Activated CD4-positive, CD25-positive, alpha-beta regulatory T cell (primary cell): ENCODE measurements at regions not wholly inside any gene's neighbourhood (a gene's known extent, or its start where the extent isn't known, plus 50 kb on each side); places are given as distances from the start of the nearest gene placed in this dataset.

Experiments
- DNase-seq, 4 experiments: peaks; one replicate each; lab custom pipeline; 2025; lab: John Stamatoyannopoulos, UW

DNA sequence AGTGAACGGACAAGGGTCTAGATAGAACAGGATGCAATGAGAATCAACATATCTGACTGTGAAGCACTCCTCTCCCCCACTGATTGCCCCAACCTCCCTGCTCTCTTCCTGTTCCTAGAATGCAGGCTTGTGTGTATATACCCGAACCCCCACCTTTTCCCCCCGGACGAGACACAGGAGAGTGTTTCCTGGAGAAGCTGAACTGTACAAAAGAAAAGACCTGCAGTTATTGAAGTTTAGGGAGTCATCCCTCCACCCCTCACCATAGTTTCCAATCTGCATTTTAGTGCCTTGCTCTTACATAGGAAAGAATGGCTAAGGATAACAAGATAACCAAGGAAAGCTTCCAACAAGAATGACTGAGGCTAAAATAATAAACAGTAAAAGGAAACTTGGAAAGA is 55.5 kb upstream of the PDE10A start:
- no peak for DNase-seq

GRCh38 chr6:165717732-165718465 is 54.9 kb upstream of the PDE10A start:
- no peak for DNase-seq

DNA sequence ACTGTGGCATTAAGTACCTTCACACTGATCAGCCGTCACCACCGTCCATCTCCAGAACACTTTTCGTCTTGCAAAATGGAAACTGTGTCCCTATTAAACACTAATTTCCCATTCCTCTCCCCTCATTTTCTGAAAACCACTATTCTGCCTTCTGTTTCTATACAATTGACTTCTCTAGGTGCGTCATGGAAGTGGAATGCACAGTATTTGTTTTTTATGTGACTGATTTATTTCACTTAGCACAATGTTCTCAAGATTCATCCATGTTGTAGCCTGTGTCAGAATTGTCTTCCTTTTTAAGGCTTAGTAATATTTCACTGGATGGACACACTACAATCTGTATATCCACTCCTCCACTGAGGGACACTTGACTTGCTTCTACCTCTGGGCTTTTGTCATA is 53.8 kb upstream of the PDE10A start:
- DNase-seq: no peak

- no peak for DNase-seq
These were observed 52.4 kb upstream of the PDE10A start for GRCh38 chr6:165715428-165715827.

- no peak for DNase-seq
These were observed 51.9 kb upstream of the PDE10A start for GRCh38 chr6:165714907-165715306.

DNA sequence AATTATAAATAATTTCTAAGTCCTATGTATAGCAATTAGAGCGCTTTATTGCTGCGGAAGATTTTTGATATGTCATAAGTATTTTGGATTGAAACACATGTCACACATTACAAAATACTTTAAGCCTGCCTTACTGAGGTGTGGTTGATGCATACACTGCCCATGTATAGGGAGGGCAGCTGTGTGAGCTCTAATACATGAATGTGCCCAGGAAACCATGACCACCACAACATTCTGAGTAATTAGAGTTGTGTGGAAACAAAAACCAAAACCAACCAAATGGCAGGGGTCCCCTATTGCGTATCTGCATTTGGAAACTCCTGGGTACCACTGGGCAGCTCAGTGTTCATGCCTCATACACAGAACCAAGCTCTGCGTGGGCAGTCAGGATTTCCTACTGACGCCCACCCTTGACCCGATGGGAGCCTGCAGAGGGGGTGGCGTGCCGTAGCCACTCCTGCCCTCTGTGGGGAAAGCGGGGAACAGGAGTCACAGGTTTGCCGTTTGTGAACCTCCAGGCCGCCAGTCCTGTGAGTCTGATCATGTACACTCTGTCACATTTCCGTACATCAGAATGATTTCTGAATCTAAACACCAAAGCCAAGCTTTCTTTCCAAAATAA is 50.9 kb upstream of the PDE10A start:
- DNase-seq: no peak
